Naive thymus-derived CD4-positive, alpha-beta T cell (primary cell): ENCODE measurements at regions not wholly inside any gene's neighbourhood (a gene's known extent, or its start where the extent isn't known, plus 50 kb on each side); places are given as distances from the start of the nearest gene placed in this dataset.

Experiments used
- ATAC-seq: fragments of 150-1000 bp; cut with Tn5 transposase; 2 replicates; pipeline ENCODE4 v1.10.0; 2021; ENCODE audit warnings: mild to moderate bottlenecking, moderate library complexity
- CTCF ChIA-PET: fragments of 350-600 bp; sonication (Branson Sonifier 250); formaldehyde crosslinking; loops from one replicate; lab custom pipeline; 2021; ENCODE audit warnings: antibody characterized with exemption; lab: Charles Lee
- POLR2A ChIA-PET: fragments of 350-600 bp; sonication (Branson Sonifier 250); formaldehyde crosslinking; loops from one replicate; lab custom pipeline; 2021; ENCODE audit warnings: antibody characterized with exemption, inconsistent platforms; lab: Charles Lee
- DNase-seq, 9 donors: peaks; one replicate each; pipeline versions ENCODE4 v3.0.0 to v3.0.0-alpha.2; 2020 to 2022; ENCODE audit warnings: mixed read lengths in 1 of 9
- H3K27ac ChIP-seq: one replicate; pipeline ENCODE4 v1.7.0; 2013; ENCODE audit warnings: mild to moderate bottlenecking, low read depth, low read length, moderate library complexity
- H3K27me3 ChIP-seq, 2 donors: one replicate each; pipeline ENCODE4 v1.7.0; 2013; ENCODE audit warnings: low read length in 2 of 2, mild to moderate bottlenecking in 2 of 2, moderate library complexity in 2 of 2; ENCODE audit not compliant: control insufficient read depth in 2 of 2, insufficient read depth in 2 of 2
- H3K36me3 ChIP-seq, 3 experiments: 1 replicate in 2 of 3; 2 replicates in 1 of 3; pipeline ENCODE4 v1.7.0; 2013; ENCODE audit warnings: low read length in 3 of 3, mild to moderate bottlenecking in 3 of 3, moderate library complexity in 1 of 3; ENCODE audit not compliant: insufficient read depth in 3 of 3, control insufficient read depth in 2 of 3
- H3K4me1 ChIP-seq, 2 donors: one replicate each; pipeline ENCODE4 v1.7.0; 2013; ENCODE audit warnings: low read length in 2 of 2, mild to moderate bottlenecking in 2 of 2, moderate library complexity in 1 of 2; ENCODE audit not compliant: control insufficient read depth in 2 of 2, insufficient read depth in 2 of 2
- H3K4me3 ChIP-seq: 2 replicates; pipeline ENCODE4 v1.7.0; 2013; ENCODE audit warnings: mild to moderate bottlenecking, low read length
- H3K9me3 ChIP-seq, 3 experiments: 1 replicate in 2 of 3; 2 replicates in 1 of 3; pipeline ENCODE4 v1.7.0; 2013; ENCODE audit warnings: low read length in 3 of 3; ENCODE audit not compliant: control insufficient read depth in 2 of 3
- H3K27ac Mint-ChIP-seq, 9 donors: one replicate each; pipeline ENCODE4 v1.8.0; 2020 to 2022; ENCODE audit warnings: mixed read lengths in 9 of 9, mild to moderate bottlenecking in 8 of 9, moderate library complexity in 5 of 9, inconsistent platforms in 2 of 9
- H3K27me3 Mint-ChIP-seq, 5 donors: one replicate each; pipeline ENCODE4 v1.8.0; 2021 to 2022; ENCODE audit warnings: mixed read lengths in 5 of 5, mild to moderate bottlenecking in 1 of 5
- H3K36me3 Mint-ChIP-seq, 5 donors: one replicate each; pipeline ENCODE4 v1.8.0; 2020 to 2022; ENCODE audit warnings: mixed read lengths in 5 of 5, mild to moderate bottlenecking in 3 of 5, inconsistent platforms in 1 of 5
- H3K4me1 Mint-ChIP-seq, 7 donors: one replicate each; pipeline ENCODE4 v1.8.0; 2020 to 2022; ENCODE audit warnings: mixed read lengths in 7 of 7, mild to moderate bottlenecking in 3 of 7, inconsistent platforms in 1 of 7
- H3K4me3 Mint-ChIP-seq, 10 donors: one replicate each; pipeline ENCODE4 v1.8.0; 2020 to 2022; ENCODE audit warnings: mild to moderate bottlenecking in 10 of 10, mixed read lengths in 10 of 10, moderate library complexity in 6 of 10, inconsistent platforms in 2 of 10
- H3K9me3 Mint-ChIP-seq, 11 donors: one replicate each; pipeline ENCODE4 v1.8.0; 2020 to 2022; ENCODE audit warnings: mixed read lengths in 11 of 11, mild to moderate bottlenecking in 4 of 11, inconsistent platforms in 1 of 11, moderate library complexity in 1 of 11
- intact Hi-C, 2 donors: fragments of 100-400 bp; cut with micrococcal nuclease; formaldehyde crosslinking; loops; one replicate each; pipeline ENCODE4 v1.15.1; 2023

GRCh38 chr10:10247585-10247984 lies 770.1 kb upstream of the CELF2 start:
- Histone ChIP-seq H3K36me3 (no peaks in the 10 kb centered on the region), H3K27ac (no peak overlapping the region), H3K27me3 (no peaks in the 10 kb centered on the region), H3K4me3 (no peak overlapping the region), H3K4me1 (no peaks in the 10 kb centered on the region), H3K9me3 (no peaks in the 10 kb centered on the region)
- CTCF ChIA-PET = no interaction called here
- H3K4me3 Mint-ChIP-seq = no peak overlapping the region
- ATAC-seq (no peak), DNase-seq (no peak)
- POLR2A ChIA-PET = no interaction called here
- intact Hi-C loops = no loop called here
- peaks cover 0 to 35% (median 20%) of the 10 kb centered on the region in 5 donors for H3K27me3 Mint-ChIP-seq
- H3K36me3 Mint-ChIP-seq = no peaks in the 10 kb centered on the region
- peaks cover 0 to 17% (median 4%) of the 10 kb centered on the region in 11 donors for H3K9me3 Mint-ChIP-seq
- H3K27ac Mint-ChIP-seq = no peak overlapping the region
- H3K4me1 Mint-ChIP-seq = no peaks in the 10 kb centered on the region

- Mint-ChIP-seq H3K36me3 (no peaks in the 10 kb centered on the region), H3K4me1 (no peaks in the 10 kb centered on the region), H3K4me3 (no peak overlapping the region), H3K27ac (no peak overlapping the region), H3K9me3 (peaks cover 0 to 29% (median 5%) of the 10 kb centered on the region in 11 donors), H3K27me3 (no peaks in the 10 kb centered on the region)
- Histone ChIP-seq H3K27ac (no peak overlapping the region), H3K9me3 (no peaks in the 10 kb centered on the region), H3K36me3 (no peaks in the 10 kb centered on the region), H3K4me3 (no peak overlapping the region), H3K27me3 (no peaks in the 10 kb centered on the region), H3K4me1 (no peaks in the 10 kb centered on the region)
- DNase-seq (no peak), ATAC-seq (no peak)
- CTCF ChIA-PET = no interaction called here
- intact Hi-C loops = no loop called here
- POLR2A ChIA-PET = no interaction called here
These were observed 760.8 kb upstream of the CELF2 start for GRCh38 chr10:10256860-10257259.

- CTCF ChIA-PET = no interaction called here
- ATAC-seq (no peak), DNase-seq (no peak)
- Histone ChIP-seq H3K9me3 (no peaks in the 10 kb centered on the region), H3K4me3 (no peak overlapping the region), H3K27ac (no peak overlapping the region), H3K27me3 (no peaks in the 10 kb centered on the region), H3K36me3 (no peaks in the 10 kb centered on the region), H3K4me1 (no peaks in the 10 kb centered on the region)
- H3K9me3 Mint-ChIP-seq = peaks cover 0 to 29% (median 5%) of the 10 kb centered on the region in 11 donors
- no peak overlapping the region for H3K4me3 Mint-ChIP-seq
- intact Hi-C loops = no loop called here
- H3K27ac Mint-ChIP-seq = peak overlapping the region in 1 of 9 donors; percentile 22
- H3K36me3 Mint-ChIP-seq = no peaks in the 10 kb centered on the region
- H3K4me1 Mint-ChIP-seq = no peaks in the 10 kb centered on the region
- peaks cover 0 to 8% (median 5%) of the 10 kb centered on the region in 5 donors for H3K27me3 Mint-ChIP-seq
- POLR2A ChIA-PET = no interaction called here
These were observed 758.7 kb upstream of the CELF2 start for GRCh38 chr10:10259013-10259412.

- intact Hi-C loops = no loop called here
- CTCF ChIA-PET = no interaction called here
- Mint-ChIP-seq H3K9me3 (peaks cover 0 to 2% (median 0%) of the 10 kb centered on the region in 11 donors), H3K4me3 (no peak overlapping the region), H3K27ac (no peak overlapping the region), H3K36me3 (no peaks in the 10 kb centered on the region), H3K4me1 (no peaks in the 10 kb centered on the region), H3K27me3 (peaks cover 0 to 12% (median 5%) of the 10 kb centered on the region in 5 donors)
- H3K4me3 ChIP-seq = no peak overlapping the region
- no peaks in the 10 kb centered on the region for H3K36me3 ChIP-seq
- no peaks in the 10 kb centered on the region for H3K4me1 ChIP-seq
- no peak overlapping the region for H3K27ac ChIP-seq
- POLR2A ChIA-PET = no interaction called here
- H3K9me3 ChIP-seq = no peaks in the 10 kb centered on the region
- DNase-seq = no peak
- no peaks in the 10 kb centered on the region for H3K27me3 ChIP-seq
- ATAC-seq = no peak
These were observed 747.3 kb upstream of the CELF2 start for GRCh38 chr10:10270126-10271050.

GRCh38 chr10:10271639-10272192 lies 746.0 kb upstream of the CELF2 start:
- H3K9me3 Mint-ChIP-seq = peaks cover 0 to 4% (median 0%) of the 10 kb centered on the region in 11 donors
- intact Hi-C loops = no loop called here
- ChIA-PET CTCF (no interaction called here), POLR2A (no interaction called here)
- Histone ChIP-seq H3K27me3 (no peaks in the 10 kb centered on the region), H3K4me3 (no peak overlapping the region), H3K36me3 (no peaks in the 10 kb centered on the region), H3K27ac (no peak overlapping the region), H3K9me3 (no peaks in the 10 kb centered on the region), H3K4me1 (no peaks in the 10 kb centered on the region)
- H3K36me3 Mint-ChIP-seq = no peaks in the 10 kb centered on the region
- DNase-seq = no peak
- no peak overlapping the region for H3K4me3 Mint-ChIP-seq
- ATAC-seq = peak; percentile 26
- H3K27ac Mint-ChIP-seq = no peak overlapping the region
- no peaks in the 10 kb centered on the region for H3K4me1 Mint-ChIP-seq
- peaks cover 0 to 12% (median 5%) of the 10 kb centered on the region in 5 donors for H3K27me3 Mint-ChIP-seq

GRCh38 chr10:10273661-10274060 lies 744.0 kb upstream of the CELF2 start:
- Mint-ChIP-seq H3K27ac (no peak overlapping the region), H3K9me3 (peaks cover 0 to 4% (median 0%) of the 10 kb centered on the region in 11 donors), H3K4me1 (no peaks in the 10 kb centered on the region), H3K4me3 (no peak overlapping the region), H3K27me3 (peaks cover 0 to 9% (median 8%) of the 10 kb centered on the region in 5 donors), H3K36me3 (no peaks in the 10 kb centered on the region)
- H3K36me3 ChIP-seq = no peaks in the 10 kb centered on the region
- H3K9me3 ChIP-seq = no peaks in the 10 kb centered on the region
- H3K27me3 ChIP-seq = no peaks in the 10 kb centered on the region
- ATAC-seq = no peak
- intact Hi-C loops = no loop called here
- no peak overlapping the region for H3K4me3 ChIP-seq
- ChIA-PET CTCF (no interaction called here), POLR2A (no interaction called here)
- H3K27ac ChIP-seq = no peak overlapping the region
- H3K4me1 ChIP-seq = no peaks in the 10 kb centered on the region
- DNase-seq = no peak
